ENCODE measurements at regions not wholly inside any gene's neighbourhood (a gene's known extent, or its start where the extent isn't known, plus 50 kb on each side); places are given as distances from the start of the nearest gene placed in this dataset.

DNA sequence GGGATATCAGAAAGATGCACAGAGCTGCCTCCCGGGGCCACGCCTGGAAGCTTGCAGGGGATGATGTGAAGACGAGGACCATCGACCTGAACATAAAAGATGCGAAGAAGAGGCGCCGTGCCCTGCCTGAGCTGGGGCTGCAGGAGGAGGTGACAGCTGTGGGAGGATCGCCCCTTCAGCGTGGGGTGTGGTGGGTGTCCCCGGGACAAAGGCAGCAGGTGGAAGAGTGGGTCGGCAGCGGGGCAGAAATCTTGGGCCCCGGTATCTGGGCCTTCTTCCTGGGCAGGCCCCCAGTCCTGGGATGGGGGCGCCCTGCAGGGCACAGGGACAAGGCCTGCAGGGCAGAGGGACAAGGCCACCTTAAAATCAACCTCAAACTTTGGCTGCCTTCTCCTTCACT lies 134.9 kb downstream of the OR13A1 start:
- TF ChIP-seq, protein P1, sequence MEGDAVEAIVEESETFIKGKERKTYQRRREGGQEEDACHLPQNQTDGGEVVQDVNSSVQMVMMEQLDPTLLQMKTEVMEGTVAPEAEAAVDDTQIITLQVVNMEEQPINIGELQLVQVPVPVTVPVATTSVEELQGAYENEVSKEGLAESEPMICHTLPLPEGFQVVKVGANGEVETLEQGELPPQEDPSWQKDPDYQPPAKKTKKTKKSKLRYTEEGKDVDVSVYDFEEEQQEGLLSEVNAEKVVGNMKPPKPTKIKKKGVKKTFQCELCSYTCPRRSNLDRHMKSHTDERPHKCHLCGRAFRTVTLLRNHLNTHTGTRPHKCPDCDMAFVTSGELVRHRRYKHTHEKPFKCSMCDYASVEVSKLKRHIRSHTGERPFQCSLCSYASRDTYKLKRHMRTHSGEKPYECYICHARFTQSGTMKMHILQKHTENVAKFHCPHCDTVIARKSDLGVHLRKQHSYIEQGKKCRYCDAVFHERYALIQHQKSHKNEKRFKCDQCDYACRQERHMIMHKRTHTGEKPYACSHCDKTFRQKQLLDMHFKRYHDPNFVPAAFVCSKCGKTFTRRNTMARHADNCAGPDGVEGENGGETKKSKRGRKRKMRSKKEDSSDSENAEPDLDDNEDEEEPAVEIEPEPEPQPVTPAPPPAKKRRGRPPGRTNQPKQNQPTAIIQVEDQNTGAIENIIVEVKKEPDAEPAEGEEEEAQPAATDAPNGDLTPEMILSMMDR (IDR thresholded peaks at IDR 0.05) = no peak
- no peak for TF ChIP-seq POLR2A (IDR thresholded peaks at IDR 0.05)
